ENCODE measurements at regions not wholly inside any gene's neighbourhood (a gene's known extent, or its start where the extent isn't known, plus 50 kb on each side); places are given as distances from the start of the nearest gene placed in this dataset.

DNA sequence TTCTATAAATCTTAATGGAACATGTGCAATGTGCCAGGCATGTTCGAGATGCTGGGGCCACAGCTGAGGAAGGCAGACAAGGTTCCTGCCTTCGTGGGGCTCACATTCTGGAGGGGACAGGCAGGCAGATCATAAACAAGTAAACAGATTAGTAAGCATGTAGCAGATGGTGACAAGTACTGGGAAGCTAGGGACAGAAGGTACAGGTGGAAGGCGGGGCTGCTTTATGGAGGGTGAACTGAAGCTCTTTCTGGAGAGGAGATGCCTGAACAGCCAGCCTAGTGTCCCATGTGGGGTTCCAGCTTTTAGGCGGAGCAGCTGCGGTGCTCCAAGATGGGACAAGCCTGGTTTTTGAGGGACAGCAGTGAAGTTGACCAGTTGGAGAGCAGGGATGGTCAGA is 74.7 kb upstream of the SNRK start:
- intact Hi-C loops (cut with DNase I, micrococcal nuclease) = no loop called here
- ATAC-seq (no peak), DNase-seq (no peak)

DNA sequence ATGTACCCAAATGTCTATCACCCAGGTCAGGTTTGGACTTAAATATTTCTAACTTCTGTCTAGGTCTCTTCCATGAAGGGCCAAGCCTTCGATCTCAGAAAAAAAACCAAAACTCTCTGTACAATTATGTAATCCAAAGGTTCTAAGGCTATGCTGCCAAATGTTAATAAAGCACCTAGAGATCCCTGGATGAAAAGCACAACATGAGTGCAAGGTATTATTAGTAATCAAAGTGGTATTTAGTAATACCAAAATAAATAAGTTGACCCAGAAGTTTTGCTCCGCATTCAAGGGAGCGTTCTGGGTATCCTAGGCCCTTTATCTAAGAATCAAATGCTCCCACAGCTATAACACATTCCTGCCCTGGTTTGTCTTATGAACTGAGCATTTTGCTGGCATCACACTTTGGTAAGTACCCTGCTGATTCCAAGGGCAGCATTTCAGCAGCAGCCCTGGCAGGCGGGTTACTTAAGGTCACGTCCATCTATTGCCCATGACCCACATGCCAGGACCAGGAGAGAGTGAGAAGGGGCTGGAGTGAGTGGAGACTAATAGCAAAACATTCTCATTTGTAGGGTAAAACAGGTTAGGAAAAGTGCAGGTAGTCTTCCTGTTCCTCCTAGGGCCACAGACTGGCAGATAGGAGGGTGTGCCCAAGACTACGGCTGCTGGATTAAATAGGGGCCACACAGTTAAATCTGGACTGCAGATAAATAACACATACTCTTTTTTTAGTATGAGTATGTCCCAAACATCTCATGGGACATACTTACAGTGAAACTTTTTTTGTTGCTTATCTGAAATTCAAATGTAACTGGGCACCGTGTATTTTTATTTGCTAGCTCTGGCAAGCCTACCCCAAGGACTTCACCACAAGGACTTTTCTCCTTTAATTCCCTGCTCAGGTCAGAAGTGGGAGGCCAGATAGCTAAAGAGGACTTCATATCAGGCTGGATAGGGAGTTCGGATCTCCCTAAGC is 76.0 kb upstream of the SNRK start:
- no peak for ATAC-seq

DNA sequence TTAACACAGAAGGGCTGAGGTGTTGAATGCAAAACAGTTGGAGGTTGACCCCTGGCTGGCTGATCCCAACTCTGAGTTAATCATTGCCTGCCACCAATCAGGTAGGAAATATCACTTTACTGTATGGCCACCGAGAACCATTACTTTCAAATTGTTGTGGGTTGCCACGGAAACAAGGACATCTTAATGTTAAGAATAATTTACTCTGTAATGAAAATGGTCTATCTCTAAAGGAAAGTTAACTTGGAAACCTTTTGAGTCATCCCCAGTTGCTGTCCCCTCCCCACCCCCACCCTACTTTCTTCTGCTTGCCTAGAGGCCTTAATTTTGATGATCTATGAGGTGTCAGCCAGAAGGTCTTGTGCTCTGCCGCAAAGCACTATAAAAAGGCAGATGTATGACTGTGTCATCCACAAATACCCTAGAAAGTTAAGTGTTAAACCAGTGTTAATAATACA is 78.7 kb upstream of the SNRK start:
- peak; percentile 34 for ATAC-seq
- no peak for DNase-seq
- intact Hi-C loops (cut with DNase I, micrococcal nuclease) = no loop called here

More for the DNA sequence above, 76.0 kb upstream of the SNRK start:
- intact Hi-C loops (cut with DNase I, micrococcal nuclease) = no loop called here
- no peak for DNase-seq

DNA sequence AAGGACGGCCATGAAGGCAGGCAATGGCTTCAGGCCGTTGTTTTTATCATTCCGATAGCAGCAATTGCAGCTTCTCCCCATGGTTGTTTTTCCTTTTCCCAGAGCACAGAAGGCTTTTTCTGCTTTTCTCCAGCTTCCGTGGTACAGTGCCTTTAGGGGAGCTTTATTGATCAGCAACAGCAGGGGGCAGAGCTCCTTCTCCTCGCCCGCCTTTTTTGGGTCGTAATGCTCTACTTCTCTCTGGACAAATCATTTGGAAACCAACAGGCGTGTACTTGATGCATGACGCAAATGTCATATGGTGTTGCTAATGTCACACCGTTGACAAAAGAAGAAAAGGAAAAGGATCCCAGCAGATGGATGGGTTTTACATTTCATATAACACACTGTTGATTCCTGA is 79.7 kb upstream of the SNRK start:
- DNase-seq = no peak
- intact Hi-C loops (cut with DNase I, micrococcal nuclease) = no loop called here
- ATAC-seq = no peak

DNA sequence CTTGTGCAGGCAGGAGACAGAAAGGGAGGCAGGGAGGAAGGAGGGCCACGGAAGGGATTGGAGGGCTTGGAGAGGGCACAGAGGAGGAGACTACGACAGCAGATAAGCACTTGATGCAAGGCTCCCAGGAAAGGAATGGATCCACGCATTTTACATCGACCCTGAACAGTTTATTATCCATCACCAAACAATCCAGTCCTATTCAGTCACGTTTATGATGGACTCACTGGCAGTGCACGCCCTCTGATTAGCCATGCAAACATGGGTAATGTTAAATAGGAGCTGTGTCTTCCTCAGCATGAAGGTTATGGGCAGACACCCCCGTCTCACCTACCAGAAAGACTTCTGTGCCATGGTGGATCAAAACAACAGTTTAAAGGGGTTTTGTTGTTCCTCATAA is 80.2 kb upstream of the SNRK start:
- ATAC-seq (peak; percentile 74), DNase-seq (no peak)
- intact Hi-C loops (cut with DNase I, micrococcal nuclease) = no loop called here

DNA sequence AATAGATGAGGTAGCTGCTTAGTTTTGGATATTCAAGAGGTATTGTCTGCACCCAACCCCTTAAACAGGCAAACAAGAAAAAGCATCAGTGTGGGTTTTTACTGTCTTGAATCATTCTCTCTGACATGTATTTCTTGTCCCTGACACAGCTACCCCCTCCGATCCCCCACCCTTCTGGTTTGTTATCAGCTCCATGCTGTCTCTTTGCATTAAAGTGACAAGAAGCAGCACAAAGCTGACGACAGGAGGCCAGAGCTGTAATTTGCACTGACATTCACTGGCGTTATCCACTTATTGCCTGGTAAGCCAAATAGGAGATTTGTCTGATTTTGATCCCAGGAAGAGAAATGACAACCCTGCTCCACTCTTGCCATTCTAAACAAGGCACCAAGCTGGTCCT is 83.3 kb upstream of the SNRK start:
- intact Hi-C loops (cut with DNase I, micrococcal nuclease) = no loop called here
- DNase-seq = no peak

DNA sequence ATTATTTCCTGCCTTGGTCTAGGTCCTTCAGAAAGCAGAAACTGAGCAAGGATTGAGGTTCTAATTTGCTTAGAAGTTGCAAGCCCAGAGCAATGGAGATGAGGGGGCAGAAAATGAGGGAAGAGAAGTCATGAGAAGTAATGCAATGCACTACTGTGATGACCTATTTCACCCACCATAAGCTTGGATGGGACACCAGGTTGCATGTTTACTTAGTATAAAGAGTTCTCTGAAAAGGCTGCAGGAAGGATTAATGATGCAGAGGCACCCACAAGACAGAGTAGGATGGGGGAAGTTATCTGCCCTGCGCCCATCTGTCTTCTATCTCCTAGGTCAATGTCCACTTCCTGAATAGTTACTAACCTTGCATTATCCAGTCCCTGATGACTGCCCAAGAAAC is 84.8 kb upstream of the SNRK start:
- ATAC-seq = no peak
- DNase-seq = no peak
- intact Hi-C loops (cut with DNase I, micrococcal nuclease) = no loop called here

More for the DNA sequence above, 83.3 kb upstream of the SNRK start:
- no peak for ATAC-seq

DNA sequence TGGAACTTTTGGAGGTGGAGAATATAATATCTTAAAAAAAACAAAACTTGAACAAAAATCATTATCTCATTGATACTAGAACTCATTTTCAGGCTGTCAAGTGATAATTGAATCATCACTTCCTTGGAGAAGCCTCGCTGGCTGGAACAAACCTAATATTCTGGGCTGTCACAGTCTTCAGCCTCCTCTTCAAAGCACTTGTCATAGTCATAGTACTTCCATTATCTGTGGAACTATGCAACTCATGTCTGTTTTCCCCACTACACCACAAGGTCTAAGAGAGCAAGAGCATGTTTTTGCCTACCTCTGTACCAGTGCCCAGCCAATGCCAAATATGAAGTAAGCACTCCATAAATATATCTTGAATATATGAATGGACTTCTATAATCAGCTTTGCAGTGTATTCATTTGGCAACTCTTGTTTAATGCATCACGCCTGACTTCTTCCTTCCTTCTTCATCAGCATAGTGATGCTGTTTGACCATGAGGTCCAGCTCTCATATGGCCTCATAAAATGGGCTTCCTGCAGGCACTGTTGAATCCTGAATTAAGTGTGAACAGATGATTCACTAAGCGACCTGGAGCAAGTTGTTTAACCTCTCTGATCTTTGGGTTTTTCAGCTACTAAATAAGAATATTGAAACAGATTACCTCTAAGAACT is 86.6 kb upstream of the SNRK start:
- DNase-seq = no peak
- intact Hi-C loops (cut with DNase I, micrococcal nuclease) = no loop called here

DNA sequence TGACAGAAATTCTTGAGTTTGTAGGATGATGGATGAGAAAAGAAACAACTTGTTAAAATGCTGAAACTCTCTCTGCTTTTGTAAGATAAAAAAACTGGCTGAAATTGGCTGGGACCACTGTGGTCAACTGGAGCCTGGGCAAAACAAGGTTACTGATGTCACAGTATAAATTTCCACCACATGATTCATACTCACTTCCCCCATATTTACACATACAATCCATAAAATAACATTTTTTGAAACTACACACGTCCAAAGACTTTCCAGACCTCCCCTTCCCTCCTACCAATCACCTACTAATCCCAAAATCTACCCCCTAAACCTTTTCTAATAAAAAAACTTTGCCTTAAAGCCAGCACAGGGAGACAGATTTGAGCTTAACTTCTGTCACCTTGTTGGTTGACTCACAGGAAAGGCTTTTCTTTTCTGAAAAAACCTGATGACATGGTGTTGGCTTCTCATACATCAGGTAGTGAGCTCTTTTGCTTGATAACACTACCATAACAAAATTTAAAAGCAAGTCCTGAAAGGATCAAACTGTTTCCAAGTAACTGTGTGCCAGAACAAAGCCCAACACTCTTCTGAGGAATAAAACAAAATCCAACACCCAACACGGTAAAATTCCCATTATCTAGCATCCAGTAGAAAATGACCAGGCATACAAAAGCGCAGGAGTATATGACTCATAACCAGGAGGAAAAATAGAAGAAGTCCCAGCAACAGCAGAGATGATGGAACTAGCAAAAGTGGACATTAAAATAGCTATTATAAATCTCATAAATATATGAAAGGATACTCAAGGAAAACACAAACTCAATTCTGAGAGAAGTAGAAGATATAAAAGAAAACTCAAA is 87.3 kb upstream of the SNRK start:
- intact Hi-C loops (cut with DNase I, micrococcal nuclease) = no loop called here
- ATAC-seq (no peak), DNase-seq (no peak)

More for the DNA sequence above, 86.6 kb upstream of the SNRK start:
- no peak for ATAC-seq

DNA sequence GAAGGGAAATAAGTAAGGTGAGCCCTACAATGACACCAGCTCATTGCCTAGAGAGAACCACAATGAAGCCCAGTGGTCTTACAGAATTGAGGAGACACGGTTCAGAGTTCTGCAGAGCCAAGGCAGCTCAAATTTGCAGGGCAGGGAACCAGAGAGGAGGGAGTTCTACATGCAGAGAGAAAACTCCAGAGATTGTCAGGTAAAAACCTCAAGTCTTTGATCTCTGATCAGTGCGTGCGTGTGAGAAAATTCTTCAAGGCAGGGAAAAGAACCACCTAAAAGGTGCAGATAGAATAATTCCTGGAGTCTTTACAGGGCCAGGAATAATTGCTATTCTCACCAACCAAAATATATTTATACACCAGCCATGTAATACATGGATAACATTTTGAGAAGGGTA is 88.0 kb upstream of the SNRK start:
- intact Hi-C loops (cut with DNase I, micrococcal nuclease) = no loop called here

DNA sequence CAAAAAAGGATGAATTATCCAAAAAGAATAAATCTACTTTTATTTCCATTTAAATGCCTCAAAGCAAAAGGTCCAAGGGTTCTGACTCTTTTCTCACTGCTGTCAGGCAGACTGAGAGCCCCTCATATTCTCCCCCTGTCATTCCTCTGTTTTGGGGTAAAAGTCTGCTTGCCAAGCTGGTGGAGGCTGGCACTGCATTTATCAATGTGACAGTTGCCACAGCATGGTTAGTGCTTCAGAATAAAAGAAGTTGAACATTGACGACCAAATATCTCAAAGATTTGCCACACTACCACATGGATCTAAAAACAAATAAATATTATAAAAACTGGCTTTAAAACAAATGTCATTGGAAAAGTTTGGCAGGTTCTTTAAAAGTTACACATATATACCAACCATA is 89.2 kb upstream of the SNRK start:
- DNase-seq (no peak), ATAC-seq (no peak)
- intact Hi-C loops (cut with DNase I, micrococcal nuclease) = no loop called here

More for the DNA sequence above, 88.0 kb upstream of the SNRK start:
- DNase-seq (no peak), ATAC-seq (no peak)

DNA sequence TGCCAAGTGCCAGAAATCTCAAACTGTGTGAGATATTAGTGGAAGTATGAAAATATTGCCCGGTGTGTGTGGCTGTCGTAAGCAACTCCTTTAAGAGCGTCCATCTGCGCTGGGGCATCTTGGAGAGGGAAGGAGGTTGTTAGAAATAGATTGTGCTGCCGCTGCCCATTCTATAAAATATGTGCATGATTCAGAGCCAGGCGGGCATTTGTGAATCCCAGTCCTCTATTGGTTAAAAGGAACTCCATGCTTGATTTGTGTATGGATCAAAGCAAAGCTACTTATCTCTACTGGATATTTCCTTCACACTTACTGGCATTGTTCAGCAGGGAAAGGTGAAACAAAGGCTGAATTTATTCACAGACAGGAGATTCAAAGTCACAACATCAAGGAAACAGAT is 89.6 kb upstream of the SNRK start:
- DNase-seq = no peak
- ATAC-seq = no peak
- intact Hi-C loops (cut with DNase I, micrococcal nuclease) = no loop called here

DNA sequence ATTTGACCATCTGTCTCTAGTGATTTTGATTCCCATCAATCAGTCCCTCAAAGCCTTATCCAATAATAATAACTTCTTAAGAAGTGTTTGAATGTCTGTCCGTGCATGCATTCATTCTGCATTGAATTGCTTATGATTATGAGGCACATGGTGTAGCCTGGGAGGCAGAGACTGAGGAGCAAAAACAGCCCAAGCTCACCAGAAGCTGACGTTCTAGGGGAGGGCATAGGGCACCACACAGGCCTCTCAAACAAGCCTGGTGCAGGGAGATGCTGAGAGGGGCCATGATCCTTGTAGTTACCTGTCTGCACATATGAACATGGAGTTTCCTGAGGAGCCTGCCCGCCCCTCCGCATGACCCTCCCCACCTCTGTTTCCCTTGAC is 89.2 kb upstream of the POMGNT2 start:
- DNase-seq = no peak
- intact Hi-C loops (cut with DNase I, micrococcal nuclease) = no loop called here
- ATAC-seq = no peak

DNA sequence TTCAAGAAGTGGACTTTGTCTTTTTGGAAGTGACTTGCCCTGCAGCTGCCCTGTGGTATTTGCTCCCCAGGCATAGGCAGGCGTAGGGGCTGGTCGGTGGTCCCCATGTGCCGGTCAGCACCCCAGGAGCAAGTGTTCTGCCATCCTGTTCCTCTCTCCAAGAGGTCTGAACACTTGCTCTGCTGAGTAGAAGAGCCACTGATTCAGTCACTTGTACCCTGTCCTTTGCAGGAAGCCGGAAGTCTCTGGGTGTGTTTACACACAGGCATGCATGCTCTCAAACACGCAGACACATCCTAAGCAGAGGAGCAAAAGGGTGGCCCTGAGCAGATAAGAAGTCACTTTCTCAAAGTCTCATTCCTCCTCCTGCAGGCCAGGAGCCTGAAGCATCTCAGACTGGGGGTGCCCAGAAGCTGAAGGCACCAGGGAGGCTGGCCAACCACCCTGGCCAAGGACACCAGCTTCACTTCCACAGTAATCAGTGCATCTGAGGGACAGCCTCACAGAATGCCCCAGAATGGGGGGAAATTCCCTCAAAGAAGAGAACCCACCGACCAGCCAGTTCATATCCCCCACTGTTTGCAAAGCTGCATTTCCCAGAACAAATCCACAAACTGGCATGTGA is 88.7 kb upstream of the POMGNT2 start:
- intact Hi-C loops (cut with DNase I, micrococcal nuclease) = no loop called here
- ATAC-seq (peak; percentile 95), DNase-seq (peak; percentile 32 to 49)

DNA sequence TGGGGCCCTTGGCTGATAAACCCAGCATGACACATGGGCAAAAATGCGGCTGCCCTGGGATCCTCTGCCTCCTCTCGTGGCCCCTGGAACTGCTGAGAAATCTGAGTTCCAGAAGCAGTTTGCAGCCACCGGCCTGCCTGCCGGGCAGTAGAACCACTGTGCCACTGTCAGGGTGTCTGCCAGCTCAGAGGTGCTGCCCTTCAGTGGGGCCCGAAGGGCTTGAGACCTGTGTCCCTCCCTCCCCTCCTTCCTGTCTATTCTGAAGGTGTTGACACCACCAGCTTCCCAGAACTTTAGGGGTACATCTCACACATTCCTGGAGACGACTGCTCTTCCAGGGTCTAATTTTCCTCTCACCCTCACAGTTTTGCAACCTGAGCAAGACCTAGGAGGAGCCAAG is 88.2 kb upstream of the POMGNT2 start:
- ATAC-seq = no peak
- intact Hi-C loops (cut with DNase I, micrococcal nuclease) = no loop called here
- no peak for DNase-seq

DNA sequence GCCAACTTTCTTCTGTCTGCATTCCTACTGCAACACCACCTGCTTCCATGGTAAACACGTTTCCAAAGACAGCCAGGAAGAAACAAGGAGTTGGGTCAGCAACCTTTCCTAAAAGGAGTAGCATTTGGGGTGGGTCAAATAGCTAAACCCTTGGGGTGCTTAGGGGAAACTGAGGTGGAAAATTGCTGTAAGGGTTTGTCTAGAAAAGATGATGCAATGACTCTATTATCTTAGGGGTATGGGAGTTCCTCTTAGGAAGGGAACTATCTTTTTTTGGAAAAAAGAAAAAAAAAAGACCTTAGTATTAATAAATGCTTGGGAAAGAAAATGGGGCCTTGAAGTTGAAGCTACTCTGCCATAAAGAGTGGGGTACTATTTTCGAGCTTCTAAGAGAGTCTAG is 86.1 kb upstream of the POMGNT2 start:
- DNase-seq (no peak), ATAC-seq (no peak)
- intact Hi-C loops (cut with DNase I, micrococcal nuclease) = no loop called here

DNA sequence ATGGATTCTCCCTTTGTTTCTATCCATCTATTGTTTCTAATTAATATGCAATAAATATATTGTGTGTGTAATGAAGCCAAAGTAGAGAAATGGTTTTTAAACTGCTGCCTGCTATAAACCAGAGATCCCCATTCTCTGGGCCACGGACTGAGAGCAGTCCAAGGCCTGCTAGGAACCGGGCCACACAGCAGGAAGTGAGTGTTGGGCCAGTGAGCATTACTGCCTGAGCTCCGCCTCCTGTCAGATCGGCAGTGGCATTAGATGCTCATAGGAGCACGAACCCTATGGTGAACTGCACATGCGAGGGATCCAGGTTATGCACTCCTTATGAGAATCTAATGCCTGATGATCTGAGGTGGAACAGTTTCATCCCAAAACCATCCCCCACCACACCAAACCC is 85.2 kb upstream of the POMGNT2 start:
- intact Hi-C loops (cut with DNase I, micrococcal nuclease) = no loop called here
- ATAC-seq = peak; percentile 30
- DNase-seq = no peak

DNA sequence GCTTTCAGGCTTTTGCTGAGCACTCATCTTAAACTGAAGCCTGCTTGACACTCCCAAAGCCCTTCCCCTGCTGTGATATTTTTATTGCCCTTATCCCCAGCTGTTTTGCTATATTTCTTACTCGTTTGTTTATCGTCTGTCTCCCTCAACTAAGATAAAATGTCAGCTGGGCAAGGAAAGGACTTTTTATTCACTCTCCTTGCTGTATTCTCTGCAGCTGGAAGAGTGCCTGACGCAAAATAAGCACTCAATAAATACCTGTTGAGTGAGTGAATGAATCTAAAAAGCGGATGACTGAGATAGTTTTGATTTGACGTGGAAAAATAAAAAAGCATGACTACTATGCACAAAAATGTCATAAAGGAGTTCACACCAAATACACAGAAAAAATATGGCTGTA is 84.8 kb upstream of the POMGNT2 start:
- peak; percentile 47 for ATAC-seq
- intact Hi-C loops (cut with DNase I, micrococcal nuclease) = no loop called here
- no peak for DNase-seq
